ENCODE measurements at regions not wholly inside any gene's neighbourhood (a gene's known extent, or its start where the extent isn't known, plus 50 kb on each side); places are given as distances from the start of the nearest gene placed in this dataset.

DNA sequence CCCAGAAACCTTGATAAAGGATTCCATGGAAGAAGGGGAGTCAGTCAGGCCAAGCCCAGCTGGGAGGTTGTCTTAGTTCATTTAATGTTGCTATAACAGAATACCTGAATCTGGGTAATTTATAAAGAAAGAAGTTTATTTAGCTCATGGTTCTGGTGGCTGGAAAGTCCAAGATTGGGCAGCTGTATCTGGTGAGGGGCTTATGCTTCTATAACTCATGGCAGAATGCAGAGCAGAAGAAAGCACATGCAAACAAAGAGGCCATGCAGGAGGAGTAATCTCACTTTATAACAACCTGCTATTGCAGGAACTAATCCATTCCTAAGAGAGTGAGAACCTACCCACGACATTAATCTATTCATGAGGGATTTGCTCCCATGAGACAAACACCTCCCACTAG lies 54.2 kb upstream of the ANKRD1 start:
- H3K36me3 ChIP-seq = no peaks in the 10 kb centered on the region
- no peaks in the 10 kb centered on the region for H3K27me3 ChIP-seq
- intact Hi-C loops (cut with DNase I) = no loop called here
- TF ChIP-seq, protein P1, sequence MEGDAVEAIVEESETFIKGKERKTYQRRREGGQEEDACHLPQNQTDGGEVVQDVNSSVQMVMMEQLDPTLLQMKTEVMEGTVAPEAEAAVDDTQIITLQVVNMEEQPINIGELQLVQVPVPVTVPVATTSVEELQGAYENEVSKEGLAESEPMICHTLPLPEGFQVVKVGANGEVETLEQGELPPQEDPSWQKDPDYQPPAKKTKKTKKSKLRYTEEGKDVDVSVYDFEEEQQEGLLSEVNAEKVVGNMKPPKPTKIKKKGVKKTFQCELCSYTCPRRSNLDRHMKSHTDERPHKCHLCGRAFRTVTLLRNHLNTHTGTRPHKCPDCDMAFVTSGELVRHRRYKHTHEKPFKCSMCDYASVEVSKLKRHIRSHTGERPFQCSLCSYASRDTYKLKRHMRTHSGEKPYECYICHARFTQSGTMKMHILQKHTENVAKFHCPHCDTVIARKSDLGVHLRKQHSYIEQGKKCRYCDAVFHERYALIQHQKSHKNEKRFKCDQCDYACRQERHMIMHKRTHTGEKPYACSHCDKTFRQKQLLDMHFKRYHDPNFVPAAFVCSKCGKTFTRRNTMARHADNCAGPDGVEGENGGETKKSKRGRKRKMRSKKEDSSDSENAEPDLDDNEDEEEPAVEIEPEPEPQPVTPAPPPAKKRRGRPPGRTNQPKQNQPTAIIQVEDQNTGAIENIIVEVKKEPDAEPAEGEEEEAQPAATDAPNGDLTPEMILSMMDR (IDR thresholded peaks at IDR 0.05) = no peak
- H3K4me3 ChIP-seq = no peak overlapping the region
- no peaks in the 10 kb centered on the region for H3K4me1 ChIP-seq
- H3K9me3 ChIP-seq = no peaks in the 10 kb centered on the region
- ATAC-seq (no peak), DNase-seq (no peak)
- no peak overlapping the region for H3K27ac ChIP-seq

DNA sequence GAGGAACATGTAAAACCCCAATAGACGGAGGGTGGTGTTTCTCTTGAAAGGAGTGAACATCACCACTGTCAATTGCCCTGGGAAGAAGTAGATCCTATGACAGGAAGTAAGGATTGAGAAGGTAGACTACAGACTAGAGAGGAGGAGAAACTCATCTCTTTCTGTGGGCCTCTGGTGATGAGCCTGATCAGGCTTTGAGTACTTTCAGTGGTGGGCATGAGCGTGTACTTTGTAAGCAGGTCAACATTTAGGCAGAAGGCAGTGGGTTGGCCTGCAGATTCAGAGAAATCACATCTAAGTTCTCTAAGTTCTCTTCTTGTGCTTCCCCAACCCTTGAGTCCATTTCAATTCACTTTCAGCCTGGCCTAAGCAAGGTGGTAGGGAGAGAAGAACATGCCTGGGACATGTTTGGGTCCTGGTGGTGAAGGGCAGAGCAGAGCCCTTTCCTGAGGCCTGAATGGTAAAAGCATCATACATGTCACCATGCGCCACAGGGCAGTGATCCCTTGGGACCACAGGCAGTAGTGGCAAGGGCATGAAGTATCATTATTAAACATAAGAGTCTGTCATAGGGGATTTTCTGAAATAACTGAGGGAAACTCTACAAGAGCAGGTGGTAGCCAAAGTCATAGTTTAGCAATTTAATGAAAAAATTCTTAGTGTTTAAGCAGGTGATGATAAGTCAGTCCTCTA lies 56.4 kb upstream of the ANKRD1 start:
- no peaks in the 10 kb centered on the region for H3K9me3 ChIP-seq
- TF ChIP-seq, protein P1 (IDR thresholded peaks at IDR 0.05) = no peak
- H3K4me3 ChIP-seq = no peak overlapping the region
- intact Hi-C loops (cut with DNase I) = no loop called here
- H3K4me1 ChIP-seq = no peaks in the 10 kb centered on the region
- no peak overlapping the region for H3K27ac ChIP-seq
- H3K36me3 ChIP-seq = no peaks in the 10 kb centered on the region
- DNase-seq (no peak), ATAC-seq (no peak)
- H3K27me3 ChIP-seq = no peaks in the 10 kb centered on the region

DNA sequence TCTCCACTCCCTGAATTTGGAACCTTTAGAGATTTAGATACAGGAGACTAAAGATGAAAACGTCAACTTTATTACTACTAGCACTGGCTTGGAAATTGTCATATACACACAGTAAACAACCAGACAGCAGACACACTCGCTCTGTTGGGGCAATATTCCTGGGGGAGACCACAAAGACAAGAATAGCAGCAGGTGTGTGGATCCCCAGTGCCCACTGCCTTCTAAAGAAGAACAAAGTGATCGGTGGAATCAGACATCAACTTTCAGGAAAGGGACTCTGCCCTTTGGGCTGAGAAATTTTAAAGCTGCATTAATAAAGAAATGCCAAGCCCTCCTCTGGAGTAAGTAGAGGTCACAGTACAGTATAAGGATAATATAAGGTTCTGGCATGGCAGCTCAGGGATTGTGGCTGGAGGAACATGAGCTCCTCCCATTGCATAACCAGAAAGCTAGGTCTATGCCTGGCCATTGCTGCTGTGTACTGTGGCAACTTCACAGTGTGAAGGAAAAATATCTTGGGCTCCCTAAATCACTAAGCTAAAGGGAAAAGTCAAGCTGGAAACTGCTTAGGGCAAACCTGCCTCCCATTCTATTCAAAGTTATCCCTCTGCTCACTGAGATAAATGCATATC lies 57.1 kb upstream of the ANKRD1 start:
- H3K27ac ChIP-seq = no peak overlapping the region
- H3K4me1 ChIP-seq = no peaks in the 10 kb centered on the region
- no peaks in the 10 kb centered on the region for H3K9me3 ChIP-seq
- intact Hi-C loops (cut with DNase I) = no loop called here
- H3K36me3 ChIP-seq = no peaks in the 10 kb centered on the region
- H3K4me3 ChIP-seq = no peak overlapping the region
- DNase-seq (no peak), ATAC-seq (no peak)
- TF ChIP-seq, protein P1 (IDR thresholded peaks at IDR 0.05) = no peak
- H3K27me3 ChIP-seq = no peaks in the 10 kb centered on the region

DNA sequence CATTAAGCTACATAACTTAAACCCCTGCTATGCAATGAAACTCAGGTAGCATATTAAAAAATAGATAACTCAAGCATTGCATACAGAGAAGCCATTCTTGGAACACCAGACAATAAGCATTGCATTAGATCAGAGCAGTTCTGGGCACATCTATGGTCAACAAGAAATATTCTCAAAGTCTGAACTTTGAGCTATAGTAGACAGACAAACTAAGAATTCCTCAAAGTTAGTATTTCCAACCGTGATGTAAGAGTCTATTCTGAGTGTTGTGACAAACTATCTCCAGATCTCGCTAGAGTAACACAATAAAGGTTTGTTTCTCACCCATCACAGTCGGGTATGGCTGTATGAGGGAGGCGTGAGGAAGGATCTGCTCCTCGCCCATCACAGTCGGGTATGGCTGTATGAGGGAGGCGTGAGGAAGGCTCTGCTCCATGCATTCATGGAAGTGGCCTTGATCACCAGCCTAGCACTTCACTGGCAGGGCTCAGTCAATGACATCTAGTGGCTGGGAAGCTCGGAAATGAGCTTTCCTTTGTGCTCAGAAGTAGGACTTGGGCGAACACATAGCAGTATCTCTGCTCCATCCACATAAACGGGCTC lies 61.6 kb upstream of the ANKRD1 start:
- Histone ChIP-seq H3K4me1 (no peaks in the 10 kb centered on the region), H3K36me3 (no peaks in the 10 kb centered on the region), H3K4me3 (no peak overlapping the region), H3K27ac (no peak overlapping the region), H3K9me3 (no peaks in the 10 kb centered on the region), H3K27me3 (no peaks in the 10 kb centered on the region)
- no peak for ATAC-seq
- TF ChIP-seq, protein P1 (IDR thresholded peaks at IDR 0.05) = no peak
- intact Hi-C loops (cut with DNase I) = no loop called here
- no peak for DNase-seq

DNA sequence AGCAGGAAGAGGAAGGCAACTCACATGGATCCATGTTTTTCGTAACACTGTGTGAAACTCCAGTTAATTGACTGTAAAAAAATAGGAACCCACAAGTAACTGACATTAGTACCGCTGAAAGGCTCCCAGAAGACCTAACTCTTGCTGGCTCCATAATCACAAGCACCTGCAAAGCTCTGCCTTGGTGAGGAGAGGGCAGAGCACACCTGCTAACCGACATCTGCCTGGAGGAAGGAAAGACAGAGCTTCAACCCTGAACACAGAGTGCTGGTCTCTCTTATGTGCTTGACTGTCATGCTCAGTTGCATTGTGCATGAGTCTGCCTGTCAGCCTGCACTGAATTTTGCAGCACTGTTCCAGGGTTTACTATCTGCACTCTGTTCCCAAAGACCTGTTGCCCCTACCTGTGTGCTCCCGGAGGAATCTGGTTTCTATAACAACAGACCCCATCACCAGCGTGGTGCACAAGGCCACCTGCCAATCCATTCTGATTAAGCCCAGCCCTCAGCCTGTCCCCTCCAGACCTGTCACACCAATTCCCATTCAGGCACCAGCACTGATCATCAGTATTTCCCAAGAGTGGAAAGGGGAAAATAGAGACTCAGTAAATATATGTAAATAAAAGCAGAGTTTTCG lies 63.1 kb upstream of the ANKRD1 start:
- TF ChIP-seq, protein P1 (IDR thresholded peaks at IDR 0.05) = no peak
- Histone ChIP-seq H3K4me3 (no peak overlapping the region), H3K27ac (no peak overlapping the region), H3K36me3 (no peaks in the 10 kb centered on the region), H3K9me3 (no peaks in the 10 kb centered on the region), H3K27me3 (no peaks in the 10 kb centered on the region), H3K4me1 (no peaks in the 10 kb centered on the region)
- intact Hi-C loops (cut with DNase I) = no loop called here
- DNase-seq (no peak), ATAC-seq (no peak)
